ENCODE measurements at regions not wholly inside any gene's neighbourhood (a gene's known extent, or its start where the extent isn't known, plus 50 kb on each side); places are given as distances from the start of the nearest gene placed in this dataset.

DNA sequence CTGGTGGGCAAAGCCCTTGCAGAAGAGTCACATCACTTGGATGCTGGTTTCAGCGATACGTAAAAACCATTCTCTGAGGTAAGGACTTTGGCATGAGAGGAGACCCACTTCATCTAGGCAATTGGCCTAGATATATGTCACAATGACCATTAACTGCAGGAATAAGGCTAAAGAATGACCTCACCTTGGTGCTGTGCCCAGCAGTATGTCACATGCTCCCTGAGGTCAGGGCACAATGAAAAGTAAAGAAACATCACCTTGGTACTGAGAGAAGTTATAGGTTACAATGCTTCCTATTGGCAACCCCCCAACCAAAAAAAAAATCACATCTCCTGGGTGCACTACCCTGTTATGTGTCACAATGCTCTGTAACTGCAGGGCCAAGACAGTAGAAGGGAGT is 1008.8 kb upstream of the AMELY start:
- H3K4me1 ChIP-seq (ENCODE audit: control insufficient read depth in 1 of 2, insufficient read depth in 2 of 2, low read length in 2 of 2) = no peaks in the 10 kb centered on the region
- no peak overlapping the region for H3K27ac ChIP-seq (ENCODE audit: low read depth in 1 of 2, low read length in 2 of 2)
- no peaks in the 10 kb centered on the region for H4K20me1 ChIP-seq (ENCODE audit: insufficient read depth, low read length)
- no peaks in the 10 kb centered on the region for H3K27me3 ChIP-seq (ENCODE audit: control insufficient read depth in 2 of 2, insufficient read depth in 2 of 2, low read length in 2 of 2)
- no peak overlapping the region for H3K4me2 ChIP-seq (replicated peaks; ENCODE audit: extremely low read depth, low read length, poor library complexity, severe bottlenecking)
- H3K36me3 ChIP-seq (replicated peaks in 1 of 2; ENCODE audit: control insufficient read depth in 1 of 2, insufficient read depth in 2 of 2, low read length in 2 of 2) = no peaks in the 10 kb centered on the region
- Mint-ChIP-seq H3K36me3 (no peaks in the 10 kb centered on the region), H3K27ac (no peak overlapping the region), H3K4me1 (no peaks in the 10 kb centered on the region), H3K4me3 (no peak overlapping the region), H3K9me3 (no peaks in the 10 kb centered on the region), H3K27me3 (ENCODE audit: low read depth in 3 of 3) (no peaks in the 10 kb centered on the region)
- H3K9ac ChIP-seq (ENCODE audit: insufficient read depth, low read length, poor library complexity, severe bottlenecking) = no peak overlapping the region
- no peak for DNase-seq
- no CpG with 5 or more reads among the region's 2 CpGs for WGBS (ENCODE audit: insufficient coverage)
- no peaks in the 10 kb centered on the region for H3K9me3 ChIP-seq (replicated peaks in 1 of 2; ENCODE audit: control insufficient read depth in 1 of 2, insufficient read depth in 1 of 2, low read length in 2 of 2)
- no peak overlapping the region for H2AFZ ChIP-seq (ENCODE audit: insufficient read depth, low read depth, low read length, poor library complexity, severe bottlenecking)
- H3K4me3 ChIP-seq (replicated peaks in 1 of 3; ENCODE audit: low read depth in 2 of 3, low read length in 3 of 3) = no peak overlapping the region
- intact Hi-C loops (cut with micrococcal nuclease) = no loop called here
- TF ChIP-seq, protein P1, sequence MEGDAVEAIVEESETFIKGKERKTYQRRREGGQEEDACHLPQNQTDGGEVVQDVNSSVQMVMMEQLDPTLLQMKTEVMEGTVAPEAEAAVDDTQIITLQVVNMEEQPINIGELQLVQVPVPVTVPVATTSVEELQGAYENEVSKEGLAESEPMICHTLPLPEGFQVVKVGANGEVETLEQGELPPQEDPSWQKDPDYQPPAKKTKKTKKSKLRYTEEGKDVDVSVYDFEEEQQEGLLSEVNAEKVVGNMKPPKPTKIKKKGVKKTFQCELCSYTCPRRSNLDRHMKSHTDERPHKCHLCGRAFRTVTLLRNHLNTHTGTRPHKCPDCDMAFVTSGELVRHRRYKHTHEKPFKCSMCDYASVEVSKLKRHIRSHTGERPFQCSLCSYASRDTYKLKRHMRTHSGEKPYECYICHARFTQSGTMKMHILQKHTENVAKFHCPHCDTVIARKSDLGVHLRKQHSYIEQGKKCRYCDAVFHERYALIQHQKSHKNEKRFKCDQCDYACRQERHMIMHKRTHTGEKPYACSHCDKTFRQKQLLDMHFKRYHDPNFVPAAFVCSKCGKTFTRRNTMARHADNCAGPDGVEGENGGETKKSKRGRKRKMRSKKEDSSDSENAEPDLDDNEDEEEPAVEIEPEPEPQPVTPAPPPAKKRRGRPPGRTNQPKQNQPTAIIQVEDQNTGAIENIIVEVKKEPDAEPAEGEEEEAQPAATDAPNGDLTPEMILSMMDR (IDR thresholded peaks at IDR 0.05) = no peak
- no peaks in the 10 kb centered on the region for H3K79me2 ChIP-seq (ENCODE audit: insufficient read depth, low read length)

DNA sequence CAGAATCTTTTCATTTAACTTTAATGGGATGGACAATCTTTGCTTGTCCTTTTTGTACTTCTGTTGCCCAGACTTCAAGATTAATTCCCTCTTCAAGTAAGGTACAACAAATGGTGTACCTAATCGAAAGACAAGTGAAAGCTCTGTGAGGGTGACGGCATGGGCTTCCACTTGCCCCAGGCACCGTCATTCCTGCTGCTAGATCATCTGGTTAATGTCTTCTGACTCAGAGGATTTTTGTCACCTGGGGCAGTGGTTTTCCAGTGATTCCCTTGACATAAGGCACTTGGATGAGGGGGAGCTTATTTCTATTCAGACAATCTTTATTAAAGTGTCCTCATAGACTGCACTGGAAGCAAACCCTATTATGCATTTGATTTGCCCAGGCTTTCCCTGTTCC is 977.0 kb upstream of the AMELY start:
- no peak overlapping the region for H3K27ac Mint-ChIP-seq
- H3K9me3 Mint-ChIP-seq = peaks cover 0 to 3% (median 0%) of the 10 kb centered on the region in 7 donors
- no CpG with 5 or more reads among the region's 3 CpGs for WGBS (ENCODE audit: insufficient coverage)
- Histone ChIP-seq H3K4me2 (replicated peaks; ENCODE audit: extremely low read depth, low read length, poor library complexity, severe bottlenecking) (no peak overlapping the region), H4K20me1 (ENCODE audit: insufficient read depth, low read length) (no peaks in the 10 kb centered on the region), H3K27me3 (ENCODE audit: control insufficient read depth in 2 of 2, insufficient read depth in 2 of 2, low read length in 2 of 2) (no peaks in the 10 kb centered on the region), H3K9me3 (replicated peaks in 1 of 2; ENCODE audit: control insufficient read depth in 1 of 2, insufficient read depth in 1 of 2, low read length in 2 of 2) (no peaks in the 10 kb centered on the region), H3K9ac (ENCODE audit: insufficient read depth, low read length, poor library complexity, severe bottlenecking) (no peak overlapping the region), H2AFZ (ENCODE audit: insufficient read depth, low read depth, low read length, poor library complexity, severe bottlenecking) (no peak overlapping the region), H3K27ac (ENCODE audit: low read depth in 1 of 2, low read length in 2 of 2) (no peak overlapping the region), H3K79me2 (ENCODE audit: insufficient read depth, low read length) (no peaks in the 10 kb centered on the region), H3K36me3 (replicated peaks in 1 of 2; ENCODE audit: control insufficient read depth in 1 of 2, insufficient read depth in 2 of 2, low read length in 2 of 2) (no peaks in the 10 kb centered on the region), H3K4me1 (ENCODE audit: control insufficient read depth in 1 of 2, insufficient read depth in 2 of 2, low read length in 2 of 2) (no peaks in the 10 kb centered on the region), H3K4me3 (replicated peaks in 1 of 3; ENCODE audit: low read depth in 2 of 3, low read length in 3 of 3) (no peak overlapping the region)
- H3K36me3 Mint-ChIP-seq = no peaks in the 10 kb centered on the region
- no peak for DNase-seq
- no peaks in the 10 kb centered on the region for H3K4me1 Mint-ChIP-seq
- peaks cover 0 to 2% (median 0%) of the 10 kb centered on the region in 3 donors for H3K27me3 Mint-ChIP-seq (ENCODE audit: low read depth in 3 of 3)
- intact Hi-C loops (cut with micrococcal nuclease) = no loop called here
- TF ChIP-seq, protein P1 (IDR thresholded peaks at IDR 0.05) = no peak
- no peak overlapping the region for H3K4me3 Mint-ChIP-seq

Measured in CD14-positive monocyte (primary cell).